Stimulated activated CD4-positive, alpha-beta T cell treated with anti-CD3 and anti-CD28 coated beads, Interleukin-15, amount 100 ng/mL, for 24 hours (primary cell): ENCODE measurements at regions not wholly inside any gene's neighbourhood (a gene's known extent, or its start where the extent isn't known, plus 50 kb on each side); places are given as distances from the start of the nearest gene placed in this dataset.
"Not testable (repeated sequence)": the region's sequence is repeated elsewhere in the genome, so short reads cannot be mapped to it uniquely, and the experiment has no call there.

Experiments
- DNase-seq: peaks from one replicate; pipeline ENCODE4 v3.0.0-alpha.2; 2020

DNA sequence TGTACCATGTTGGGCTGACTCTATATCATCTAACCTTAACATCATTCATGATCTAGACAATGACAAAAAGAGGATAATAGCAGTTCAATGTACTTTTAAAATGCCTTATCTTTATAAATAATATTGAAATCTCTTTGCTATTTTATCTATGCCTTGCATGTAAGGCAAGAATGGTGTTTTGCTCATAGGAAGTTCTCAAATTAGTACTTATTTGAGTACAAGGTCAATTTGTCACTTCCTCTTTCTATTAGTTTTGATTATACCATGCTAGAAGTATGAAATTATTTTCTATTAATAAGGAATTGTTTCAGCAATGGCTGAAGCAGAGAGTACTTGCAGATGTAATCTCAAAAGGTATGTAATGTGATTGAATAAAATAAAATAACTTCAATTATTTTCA lies 1285.4 kb upstream of the TENM4 start:
- no peak for DNase-seq

DNA sequence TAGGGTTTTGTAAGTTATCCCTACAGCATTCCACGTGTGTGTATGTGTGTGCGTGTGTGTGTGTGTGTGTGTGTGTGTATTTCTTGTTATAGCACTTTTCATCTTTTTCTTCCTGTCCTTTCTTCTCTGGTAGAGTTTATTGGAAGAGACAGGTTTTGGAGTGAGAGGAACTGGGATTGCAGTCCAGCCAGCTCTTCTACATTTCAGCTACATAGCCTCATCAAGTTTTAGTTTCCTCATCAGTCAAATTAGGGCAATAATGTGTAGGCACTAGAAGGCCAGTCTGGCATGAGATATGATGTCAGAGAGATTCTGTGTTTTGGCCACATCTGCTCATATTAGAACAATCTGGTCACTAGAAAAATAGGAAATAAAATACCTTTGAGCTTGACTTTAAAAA lies 1283.5 kb upstream of the TENM4 start:
- DNase-seq, result no peak

DNA sequence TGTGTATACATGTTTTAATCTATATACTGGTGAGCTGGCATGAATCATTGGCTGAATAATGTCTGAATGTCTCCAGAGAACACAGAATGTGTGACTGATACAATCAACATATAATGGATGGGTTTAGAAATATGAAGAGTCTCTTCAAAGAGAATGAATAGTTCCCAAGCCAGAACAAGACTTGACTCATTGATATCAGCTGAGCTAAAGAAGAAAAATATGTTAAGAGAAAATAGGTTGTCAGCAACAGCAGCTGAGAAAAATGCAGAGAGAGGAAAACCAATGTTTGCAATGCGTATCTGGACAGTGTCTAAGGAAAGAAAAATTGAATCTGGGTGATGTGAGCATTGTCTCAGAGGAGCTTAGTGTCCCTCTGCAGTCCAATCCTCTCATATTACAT lies 1281.8 kb upstream of the TENM4 start:
- DNase-seq, result no peak

DNA sequence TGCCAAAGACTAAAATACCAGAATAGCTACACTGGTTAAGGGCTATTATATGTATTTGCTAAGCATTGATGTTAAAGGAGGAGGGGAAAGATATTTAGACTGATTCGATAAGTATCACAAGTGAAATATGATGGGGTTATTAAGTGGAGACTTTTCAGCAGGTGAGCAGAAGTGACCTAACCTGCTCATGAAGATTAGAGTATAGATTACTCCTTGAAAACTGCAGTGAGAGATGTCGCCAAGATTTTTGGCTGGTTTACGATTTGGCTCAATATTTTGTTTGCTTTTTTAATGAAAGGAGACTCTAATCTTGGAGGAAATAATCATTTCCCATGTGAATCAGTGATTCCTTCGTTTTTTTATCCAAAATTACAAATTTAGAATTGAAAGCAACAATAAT lies 1279.5 kb upstream of the TENM4 start:
- DNase-seq, result no peak

DNA sequence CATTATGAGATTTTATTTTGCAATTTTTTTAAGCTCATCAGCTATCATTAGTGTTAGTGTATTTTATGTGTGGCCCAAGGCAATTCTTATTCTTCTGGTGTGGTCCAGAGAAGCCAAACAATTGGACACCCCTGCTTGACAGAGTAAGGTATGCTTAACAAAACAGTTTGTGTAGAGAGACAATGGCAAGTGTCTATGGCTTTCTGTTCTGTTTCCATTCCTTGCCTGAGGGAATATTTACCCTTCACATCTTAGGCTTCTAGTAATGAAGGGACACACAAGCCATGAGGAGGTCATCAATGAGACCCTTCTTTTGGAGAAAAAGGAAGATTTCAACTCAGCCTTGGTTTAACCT lies 1278.4 kb upstream of the TENM4 start:
- DNase-seq, result no peak

DNA sequence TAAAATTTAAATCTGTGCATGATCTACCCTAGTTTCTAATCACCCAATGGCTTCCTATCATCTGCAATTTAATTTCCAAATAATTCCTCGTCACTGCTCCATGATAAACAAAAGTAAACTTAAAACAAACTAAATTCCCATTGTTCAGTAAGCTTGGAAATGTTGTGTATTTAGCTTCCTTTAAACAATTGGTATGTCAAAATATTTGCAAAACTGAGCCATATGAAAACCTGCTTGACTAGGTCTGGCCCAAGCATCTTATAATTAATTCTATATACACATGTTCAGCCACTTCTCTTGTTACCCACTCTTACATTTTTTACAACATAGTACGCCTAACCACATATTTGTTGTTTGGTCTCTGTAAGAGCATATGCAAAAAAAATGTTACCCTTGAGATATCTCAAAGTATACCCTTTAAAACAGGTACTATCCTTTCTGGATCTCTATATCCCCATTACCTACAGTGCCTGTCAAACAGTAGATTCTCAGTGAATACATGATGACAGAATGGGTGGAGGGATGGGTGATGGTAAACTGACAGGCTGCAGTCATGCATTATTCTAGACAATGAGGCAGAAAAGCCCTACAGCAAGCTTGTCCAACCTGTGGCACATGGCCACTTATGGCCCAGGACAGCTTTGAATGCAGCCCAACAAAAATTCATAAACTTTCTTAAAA lies 1277.9 kb upstream of the TENM4 start:
- DNase-seq, result no peak

DNA sequence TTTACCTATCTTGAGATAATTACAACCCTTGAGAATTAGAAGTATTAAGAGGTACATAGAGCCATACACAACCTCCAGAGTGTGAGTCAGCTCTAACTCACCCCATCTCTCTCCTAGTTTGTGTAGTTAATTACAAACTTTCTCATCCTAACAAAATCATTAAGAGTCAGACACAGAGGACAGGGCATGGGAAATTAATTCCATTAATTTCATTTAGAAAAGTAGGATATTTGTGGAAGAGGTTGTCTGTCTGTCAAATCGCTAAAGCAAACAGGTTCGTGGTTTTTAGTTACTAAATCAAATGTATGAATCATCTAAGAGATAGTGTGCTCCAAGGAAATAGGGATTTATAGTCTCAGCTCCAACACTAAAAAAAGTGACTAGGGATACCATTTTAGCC lies 1261.4 kb upstream of the TENM4 start:
- DNase-seq, result no peak

DNA sequence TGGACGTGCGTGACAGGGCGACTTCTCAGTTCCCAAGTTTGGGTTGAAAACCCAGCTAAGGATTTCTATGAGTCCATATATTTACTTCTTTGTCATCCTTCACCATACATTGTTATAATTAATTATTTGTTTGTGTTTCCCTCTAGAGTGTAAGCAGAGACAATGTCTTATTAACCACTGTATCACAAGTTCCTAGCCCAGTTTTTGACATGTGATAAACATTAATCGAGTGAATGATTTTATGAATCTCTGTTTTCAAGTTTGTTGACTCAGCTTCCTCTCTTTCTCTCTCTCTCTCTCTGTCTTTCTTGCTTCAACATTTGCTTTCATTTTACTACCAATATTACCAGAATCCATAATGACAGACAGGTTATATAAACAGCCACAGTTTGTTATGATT lies 1259.6 kb upstream of the TENM4 start:
- no peak for DNase-seq

DNA sequence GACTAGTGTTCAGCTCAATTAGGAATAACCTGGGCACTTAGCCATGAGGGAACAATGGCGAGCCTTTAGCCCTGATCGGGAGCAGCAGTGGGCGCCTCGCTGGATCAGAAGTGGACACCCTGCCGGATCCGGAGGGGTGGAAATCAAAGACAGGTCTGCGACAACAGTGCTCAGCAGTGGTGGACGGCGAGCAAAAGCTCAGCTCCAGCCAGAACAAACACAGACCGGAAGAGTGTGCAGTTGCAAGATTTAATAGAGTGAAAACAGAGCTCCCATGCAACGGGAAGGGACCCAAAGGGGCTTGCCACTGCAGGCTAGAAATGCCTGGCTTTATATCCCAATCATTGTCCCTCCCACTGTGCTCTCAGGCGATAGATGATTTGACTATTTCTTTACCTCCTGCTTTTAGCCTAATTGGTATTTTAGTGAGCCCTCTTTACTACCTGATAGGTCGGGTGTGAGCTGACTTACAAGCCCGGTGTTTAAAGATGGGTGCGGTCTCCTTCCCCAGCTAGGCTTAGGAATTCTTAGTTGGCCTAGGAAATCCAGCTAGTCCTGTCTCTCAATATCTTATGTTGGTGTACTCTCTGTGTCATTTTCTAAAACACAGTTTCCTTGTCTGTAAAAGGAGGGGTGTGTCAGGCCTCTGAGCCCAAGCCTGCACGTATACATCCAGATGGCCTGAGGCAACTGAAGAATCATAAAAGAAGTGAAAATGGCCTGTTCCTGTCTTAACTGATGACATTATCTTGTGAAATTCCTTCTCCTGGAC lies 1258.8 kb upstream of the TENM4 start:
- not testable (repeated sequence) for DNase-seq

DNA sequence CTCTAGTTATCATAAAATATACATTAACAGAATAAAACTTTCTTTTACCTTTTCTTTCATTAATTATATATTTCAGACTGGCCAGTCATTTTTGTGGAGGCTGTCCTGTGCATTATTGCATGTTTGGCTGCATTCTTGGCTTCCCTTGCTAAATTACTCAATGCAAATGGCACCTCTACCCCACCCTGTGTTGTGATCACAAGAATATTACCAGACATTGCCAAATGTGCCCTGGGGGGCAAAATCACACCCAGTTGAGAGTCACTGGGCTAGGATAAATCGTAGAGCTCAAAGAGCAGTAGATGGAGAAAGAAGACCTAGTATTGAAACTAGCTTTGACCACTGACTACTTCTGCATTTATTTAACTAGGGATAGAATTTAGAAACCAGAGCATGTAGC lies 1257.8 kb upstream of the TENM4 start:
- DNase-seq, result no peak

DNA sequence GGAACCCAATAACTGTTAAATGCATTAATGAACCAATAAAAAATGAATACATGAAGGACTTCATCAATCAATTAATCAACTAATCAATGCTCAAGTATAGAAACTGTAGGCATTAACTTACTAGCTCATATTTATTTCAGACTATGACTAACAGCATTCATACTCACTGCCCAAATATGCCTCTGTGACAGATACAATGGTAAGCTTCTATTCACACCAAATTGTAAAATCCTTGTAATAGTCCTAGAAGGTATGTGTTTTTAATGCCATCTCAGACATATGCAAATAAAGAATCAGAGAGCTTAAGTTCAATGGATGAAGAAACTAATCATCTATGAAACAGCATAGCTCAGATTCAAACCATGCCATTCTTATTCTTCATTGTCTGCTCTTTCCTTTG lies 1253.6 kb upstream of the TENM4 start:
- no peak for DNase-seq

DNA sequence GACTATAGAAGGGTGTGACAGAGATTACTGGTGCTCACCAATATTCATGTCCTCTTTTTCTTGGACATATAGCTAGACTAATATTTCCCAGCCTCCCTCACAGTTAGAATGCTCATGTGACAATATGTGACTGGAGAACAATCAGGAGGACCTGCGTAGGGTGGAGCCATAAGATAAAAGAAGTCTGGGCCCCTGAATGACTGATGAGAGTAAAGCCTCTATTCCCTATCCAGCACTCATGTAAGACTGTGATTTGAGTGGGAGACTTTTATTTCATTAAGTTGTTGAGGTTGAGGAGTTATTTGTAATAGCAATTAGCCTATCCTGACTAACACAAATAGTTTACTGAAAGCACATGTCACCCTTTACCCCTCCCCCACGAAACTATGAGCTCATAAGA lies 1247.1 kb upstream of the TENM4 start:
- DNase-seq, result no peak

DNA sequence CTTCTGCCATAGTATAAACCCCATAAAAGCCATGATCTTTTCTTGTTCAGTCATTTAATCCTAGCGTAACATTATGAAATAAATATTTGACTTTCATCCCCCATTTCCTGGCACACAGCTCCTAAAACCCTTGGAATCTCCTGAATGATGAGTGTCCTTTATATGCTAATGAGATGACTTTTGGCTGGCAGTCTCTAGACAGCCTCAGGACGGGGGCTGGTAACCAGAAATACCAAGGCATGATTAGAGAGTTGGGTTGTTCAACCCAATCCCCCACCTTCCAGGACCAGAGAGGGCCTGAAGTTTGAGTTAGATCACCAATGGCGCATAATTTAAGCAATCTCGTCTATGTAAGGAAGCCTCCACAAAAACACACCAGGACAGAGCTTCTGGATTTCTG lies 1246.1 kb upstream of the TENM4 start:
- DNase-seq, result no peak

DNA sequence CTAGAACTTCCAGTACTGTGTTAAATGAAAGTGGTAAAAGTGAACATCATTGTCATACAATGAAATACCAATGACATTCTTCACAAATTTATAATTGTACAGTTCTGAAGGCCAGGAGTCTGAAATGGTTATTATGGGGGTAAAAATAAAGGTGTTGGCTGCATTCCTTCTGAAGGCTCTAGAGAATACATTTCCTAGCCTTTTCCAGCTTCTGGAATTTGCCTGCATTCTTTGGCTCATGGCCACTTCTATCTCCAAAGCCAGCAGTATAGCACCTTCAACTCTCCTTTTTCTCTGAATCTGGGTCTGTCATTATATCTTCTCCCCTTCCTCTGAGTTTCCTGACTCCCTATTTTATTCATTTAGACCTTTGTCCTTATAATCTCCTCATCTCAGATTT lies 1232.7 kb upstream of the TENM4 start:
- DNase-seq, result no peak

DNA sequence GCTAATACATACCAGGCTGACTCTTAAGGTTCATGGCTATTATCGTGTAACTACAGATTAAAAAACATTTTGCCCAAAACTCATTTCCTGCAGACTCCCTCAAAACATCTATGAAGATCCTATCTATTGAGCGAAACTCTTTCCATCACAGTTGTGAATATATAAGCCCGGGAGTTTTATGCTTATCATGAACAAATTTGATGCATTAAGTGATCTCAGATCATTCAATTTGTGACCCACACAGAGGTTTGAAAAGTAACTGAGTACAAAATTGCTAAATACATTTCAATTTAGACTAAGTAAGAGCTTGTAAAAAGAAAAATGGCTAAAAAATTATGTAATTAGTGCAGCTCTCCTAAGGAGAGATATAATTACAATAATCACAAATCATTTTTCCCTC lies 1228.8 kb upstream of the TENM4 start:
- DNase-seq, result no peak

DNA sequence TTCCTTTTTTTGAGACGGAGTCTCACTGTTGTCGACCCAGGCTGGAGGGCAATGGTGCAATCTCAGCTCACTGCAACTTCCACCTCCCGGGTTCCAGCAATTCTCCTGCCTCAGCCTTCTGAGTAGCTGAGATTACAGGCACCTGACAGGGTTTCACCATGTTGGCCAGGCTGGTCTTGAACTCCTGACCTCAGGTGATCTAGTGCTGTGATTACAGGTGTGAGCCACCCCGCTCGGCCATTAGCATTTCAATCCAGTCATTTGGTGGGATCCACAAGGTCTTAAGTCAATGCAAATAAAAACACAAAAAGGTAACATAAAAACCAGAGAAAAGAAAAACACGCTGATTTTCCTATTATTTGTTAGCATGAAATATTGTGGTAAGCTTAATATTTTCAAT lies 1227.2 kb upstream of the TENM4 start:
- DNase-seq, result no peak

DNA sequence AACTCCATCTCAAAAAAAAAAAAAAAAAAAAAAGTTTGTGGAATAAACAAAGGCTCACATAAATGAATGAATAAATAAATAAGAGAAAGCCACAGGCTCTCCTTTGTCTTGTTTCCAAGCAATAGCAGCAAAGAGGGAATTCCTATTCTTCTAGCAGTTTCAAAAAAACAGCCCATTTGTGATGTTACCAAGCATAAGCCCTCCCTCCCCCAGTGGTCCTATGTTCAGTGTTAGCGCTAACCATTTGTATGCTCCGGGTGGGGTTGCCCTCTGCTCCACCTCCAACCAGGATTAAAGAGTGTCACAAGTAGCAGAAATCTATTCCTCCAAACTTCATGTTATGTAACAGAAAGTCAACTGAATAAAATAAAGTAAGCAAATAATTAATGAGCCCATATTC lies 1215.0 kb upstream of the TENM4 start:
- DNase-seq, result no peak

DNA sequence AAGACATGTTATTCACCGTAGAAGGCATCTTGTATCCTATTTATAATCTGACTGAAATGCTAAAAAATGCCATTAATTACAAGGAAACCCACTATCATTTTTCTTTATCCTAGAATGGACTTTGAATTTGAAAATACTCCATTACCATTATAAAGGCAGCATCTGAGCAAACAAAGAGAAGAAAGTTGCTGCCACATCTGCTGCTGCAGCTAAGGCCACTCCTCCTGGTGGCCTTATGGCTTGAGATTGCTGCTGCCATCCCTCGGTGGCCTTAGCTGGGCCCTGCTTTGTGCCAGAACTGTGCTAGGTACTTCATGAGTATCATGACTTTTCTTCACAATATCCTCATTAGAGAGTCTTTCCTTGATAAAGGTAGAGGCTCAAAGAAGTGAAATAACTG lies 1210.1 kb upstream of the TENM4 start:
- DNase-seq, result no peak

DNA sequence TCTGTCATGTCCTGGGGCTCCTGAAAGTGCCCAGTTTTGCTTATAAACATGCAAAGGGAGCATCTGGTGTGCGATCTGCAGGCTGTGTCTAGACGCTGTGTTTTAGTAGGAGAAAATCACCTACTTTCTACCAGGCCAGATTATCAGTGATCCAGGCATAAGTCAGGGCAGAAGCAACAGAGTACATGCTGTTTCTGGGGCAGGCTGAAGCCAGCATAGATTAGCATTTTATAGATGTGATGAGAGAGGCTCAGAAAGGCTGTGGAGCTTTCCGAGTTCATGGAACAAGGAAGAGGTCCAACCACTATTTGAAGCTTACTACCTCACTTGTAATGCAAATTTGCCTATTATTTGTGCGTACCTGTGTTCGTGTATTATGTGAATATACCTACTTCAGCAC lies 1208.4 kb upstream of the TENM4 start:
- no peak for DNase-seq

DNA sequence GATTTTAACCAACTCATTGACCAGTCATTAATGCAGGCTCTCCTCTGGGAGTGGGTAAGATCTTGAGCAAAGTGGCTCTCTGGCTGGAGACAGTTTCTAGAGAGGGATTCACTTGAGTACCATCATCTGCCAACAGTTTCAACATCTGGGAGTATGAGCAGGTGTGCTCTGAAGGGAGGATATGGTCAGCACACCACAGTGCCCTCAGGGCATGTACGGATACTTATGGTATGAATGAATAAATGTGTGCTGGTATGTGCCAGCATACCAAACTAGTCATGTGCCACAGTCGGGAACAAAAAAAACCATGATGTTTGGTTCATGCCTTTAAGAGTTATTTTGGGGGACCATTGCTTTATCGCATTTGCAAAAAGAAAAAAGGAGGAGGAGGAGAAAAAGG lies 1197.5 kb upstream of the TENM4 start:
- DNase-seq, result no peak

DNA sequence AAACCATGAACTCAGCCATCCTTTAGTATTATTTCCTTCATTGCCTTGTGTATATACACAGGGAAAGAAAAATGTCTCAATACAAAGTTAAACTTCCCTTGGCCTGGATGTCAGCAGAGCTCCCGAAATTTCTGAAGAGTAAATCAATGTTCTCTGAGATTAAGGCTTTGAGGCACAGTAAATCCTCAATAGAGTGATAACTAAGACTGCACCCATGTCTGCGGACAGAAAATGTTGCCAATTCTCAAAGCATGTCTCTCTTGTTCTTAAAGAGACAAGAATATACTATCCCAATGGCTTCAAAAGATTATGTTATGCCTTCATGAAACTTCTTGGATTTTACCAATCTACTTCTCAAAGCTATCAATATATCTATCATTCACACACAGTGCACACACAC lies 1196.7 kb upstream of the TENM4 start:
- no peak for DNase-seq

DNA sequence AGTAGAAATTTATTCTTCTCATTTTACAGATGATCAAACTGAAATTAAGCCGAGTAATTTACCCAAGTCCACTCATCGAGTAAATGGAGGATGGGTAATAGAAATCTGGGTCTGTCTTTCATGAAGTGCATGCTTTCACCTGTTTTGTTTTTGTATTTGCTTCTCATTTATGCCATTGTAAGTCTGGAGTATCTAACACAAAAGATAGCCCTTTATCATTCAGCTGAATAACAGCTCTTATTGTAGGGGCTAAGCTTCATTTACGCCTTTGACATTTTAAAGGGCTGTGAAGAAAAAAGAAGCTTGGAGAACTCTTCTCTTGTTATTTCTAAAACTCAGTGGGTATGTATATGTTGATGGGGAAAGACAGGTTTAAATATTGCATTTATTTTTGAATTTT lies 1196.2 kb upstream of the TENM4 start:
- DNase-seq, result no peak

DNA sequence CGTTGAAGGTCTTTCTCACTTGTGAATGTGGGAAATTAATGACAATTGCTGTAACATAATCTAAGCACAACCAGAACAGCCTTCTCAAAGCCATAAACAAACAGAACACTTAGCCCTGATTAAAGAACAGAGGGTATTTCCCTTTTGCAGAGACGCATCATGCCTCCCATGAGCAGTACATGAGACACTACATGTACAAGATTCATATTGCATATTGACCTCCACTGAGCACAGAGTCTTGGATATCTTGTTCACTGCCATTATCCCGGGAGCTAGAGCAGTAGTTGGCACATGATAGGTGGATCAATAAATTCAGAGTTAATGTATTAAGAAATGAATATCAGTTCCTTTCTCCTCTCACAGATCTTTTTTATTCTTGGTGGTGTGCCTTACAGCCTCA lies 1194.3 kb upstream of the TENM4 start:
- DNase-seq, result no peak

DNA sequence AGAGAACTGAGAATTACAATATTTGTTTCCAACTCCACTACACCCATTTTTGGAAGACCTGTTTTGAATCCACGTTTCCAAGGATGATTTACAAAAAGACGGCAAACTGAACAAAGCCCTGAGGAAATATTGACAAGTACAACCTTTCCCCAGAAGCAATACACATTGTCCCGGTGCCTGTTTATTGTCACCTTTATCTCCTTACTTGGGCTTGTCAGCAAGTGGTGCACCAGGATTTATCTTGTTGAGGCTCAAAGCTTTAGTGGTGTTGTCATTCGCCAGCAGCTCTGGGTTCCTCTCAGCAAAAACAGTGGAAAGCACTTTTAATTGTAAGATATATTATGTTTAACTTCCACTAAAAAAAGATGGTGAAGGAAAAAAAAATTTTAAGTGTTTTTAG lies 1191.9 kb upstream of the TENM4 start:
- no peak for DNase-seq

DNA sequence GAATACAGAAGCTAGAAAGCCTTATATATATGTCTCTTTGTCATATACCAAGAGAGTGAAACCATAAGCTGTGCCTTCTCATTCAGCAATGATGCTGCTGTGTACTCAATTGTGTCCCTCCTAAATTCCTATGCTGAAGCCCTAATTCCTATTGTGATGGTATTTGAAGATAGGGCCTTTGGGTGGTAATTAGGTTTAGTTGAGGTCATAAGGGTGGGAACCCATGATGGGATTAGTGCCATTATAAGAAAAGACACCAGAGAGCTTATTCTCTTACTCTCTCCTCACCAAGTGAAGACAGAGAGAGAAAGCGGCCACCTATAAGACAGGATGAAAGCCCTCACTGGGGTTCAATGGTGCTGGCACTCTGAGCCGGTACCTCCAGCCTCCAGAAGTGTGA lies 1191.3 kb upstream of the TENM4 start:
- no peak for DNase-seq
